ENCODE measurements at regions not wholly inside any gene's neighbourhood (a gene's known extent, or its start where the extent isn't known, plus 50 kb on each side); places are given as distances from the start of the nearest gene placed in this dataset.
"Not testable (repeated sequence)": the region's sequence is repeated elsewhere in the genome, so short reads cannot be mapped to it uniquely, and the experiment has no call there.

GRCh38 chr2:83172841-83173240 lies 1286.2 kb downstream of the SUCLG1 start:
- Mint-ChIP-seq H3K27ac (no peak overlapping the region), H3K36me3 (no peaks in the 10 kb centered on the region), H3K4me1 (no peaks in the 10 kb centered on the region), H3K4me3 (no peak overlapping the region), H3K9me3 (peaks cover 8% of the 10 kb centered on the region)
- ATAC-seq: no peak
- DNase-seq (ENCODE audit: low spot score in 2 of 2): no peak

GRCh38 chr2:83168377-83168776 lies 1290.7 kb downstream of the SUCLG1 start:
- Mint-ChIP-seq H3K4me1 (no peaks in the 10 kb centered on the region), H3K4me3 (no peak overlapping the region), H3K27ac (no peak overlapping the region), H3K36me3 (no peaks in the 10 kb centered on the region), H3K9me3 (peaks cover 8% of the 10 kb centered on the region)
- DNase-seq (ENCODE audit: low spot score in 2 of 2) (no peak), ATAC-seq (no peak)

DNA sequence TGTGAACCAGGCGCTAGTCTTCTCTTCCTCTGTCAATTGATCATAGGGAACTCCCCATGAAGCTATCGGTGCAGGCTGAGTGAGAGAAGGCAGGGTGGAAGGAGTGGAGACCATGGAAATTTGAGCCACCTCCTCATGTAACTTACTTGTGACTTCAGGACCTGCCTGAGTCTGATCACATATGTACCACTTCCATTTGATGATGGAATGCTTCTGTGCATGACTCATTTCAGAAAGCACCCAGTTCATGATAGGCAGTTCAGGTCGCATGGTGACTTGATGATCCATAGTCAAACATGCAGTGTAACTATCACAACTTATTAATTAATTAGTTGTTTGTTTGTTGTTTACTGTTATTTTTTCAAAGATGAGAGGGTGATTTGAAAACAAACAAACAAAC lies 1296.7 kb downstream of the SUCLG1 start:
- Mint-ChIP-seq H3K36me3 (no peaks in the 10 kb centered on the region), H3K4me1 (no peaks in the 10 kb centered on the region), H3K4me3 (no peak overlapping the region), H3K27ac (no peak overlapping the region), H3K9me3 (peaks cover 12% of the 10 kb centered on the region)
- no peak for DNase-seq (ENCODE audit: low spot score in 2 of 2)
- no peak for ATAC-seq

GRCh38 chr2:83160571-83160970 lies 1298.5 kb downstream of the SUCLG1 start:
- H3K9me3 Mint-ChIP-seq: peaks cover 19% of the 10 kb centered on the region
- no peak overlapping the region for H3K27ac Mint-ChIP-seq
- DNase-seq (ENCODE audit: low spot score in 2 of 2) (no peak), ATAC-seq (no peak)
- no peaks in the 10 kb centered on the region for H3K36me3 Mint-ChIP-seq
- H3K4me3 Mint-ChIP-seq: no peak overlapping the region
- H3K4me1 Mint-ChIP-seq: no peaks in the 10 kb centered on the region

DNA sequence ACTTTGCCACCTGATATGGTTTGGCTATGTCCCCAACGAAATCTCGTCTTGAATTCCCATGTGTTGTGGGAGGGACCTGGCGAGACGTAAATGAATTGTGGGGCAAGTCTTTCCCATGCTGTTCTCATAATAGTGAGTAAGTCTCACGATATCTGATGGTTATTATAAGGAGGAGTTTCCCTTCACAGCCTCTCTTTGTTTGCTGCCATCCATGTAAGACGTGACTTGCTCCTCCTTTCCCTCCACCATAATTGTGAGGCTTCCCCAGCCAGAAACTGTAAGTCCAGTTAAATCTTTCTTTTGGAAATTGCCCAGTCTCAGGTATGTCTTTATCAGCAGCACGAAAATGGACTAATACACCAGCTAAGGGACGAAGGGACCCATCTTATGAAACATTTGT lies 1303.3 kb downstream of the SUCLG1 start:
- Mint-ChIP-seq H3K4me3 (no peak overlapping the region), H3K4me1 (no peaks in the 10 kb centered on the region), H3K27ac (no peak overlapping the region), H3K36me3 (no peaks in the 10 kb centered on the region), H3K9me3 (peaks cover 27% of the 10 kb centered on the region)
- no peak for DNase-seq (ENCODE audit: low spot score in 2 of 2)
- ATAC-seq: no peak

GRCh38 chr2:83143946-83144345 lies 1315.1 kb downstream of the SUCLG1 start:
- peaks cover 10% of the 10 kb centered on the region for H3K9me3 Mint-ChIP-seq
- no peak overlapping the region for H3K4me3 Mint-ChIP-seq
- no peaks in the 10 kb centered on the region for H3K4me1 Mint-ChIP-seq

GRCh38 chr2:83142934-83143333 lies 1316.1 kb downstream of the SUCLG1 start:
- H3K9me3 Mint-ChIP-seq: peaks cover 13% of the 10 kb centered on the region
- no peak for DNase-seq (ENCODE audit: low spot score in 2 of 2)
- no peaks in the 10 kb centered on the region for H3K4me1 Mint-ChIP-seq
- H3K4me3 Mint-ChIP-seq: no peak overlapping the region
- H3K36me3 Mint-ChIP-seq: no peaks in the 10 kb centered on the region
- no peak overlapping the region for H3K27ac Mint-ChIP-seq
- ATAC-seq: no peak

More at GRCh38 chr2:83143946-83144345, 1315.1 kb downstream of the SUCLG1 start:
- ATAC-seq: no peak
- H3K27ac Mint-ChIP-seq: no peak overlapping the region
- no peak for DNase-seq (ENCODE audit: low spot score in 2 of 2)
- no peaks in the 10 kb centered on the region for H3K36me3 Mint-ChIP-seq

- Mint-ChIP-seq H3K4me1 (no peaks in the 10 kb centered on the region), H3K27ac (no peak overlapping the region), H3K4me3 (no peak overlapping the region), H3K36me3 (no peaks in the 10 kb centered on the region), H3K9me3 (peaks cover 12% of the 10 kb centered on the region)
- no peak for DNase-seq (ENCODE audit: low spot score in 2 of 2)
- ATAC-seq: no peak
These were observed 1343.5 kb downstream of the SUCLG1 start for GRCh38 chr2:83115606-83116005.

- H3K9me3 Mint-ChIP-seq: peaks cover 16% of the 10 kb centered on the region
- DNase-seq (ENCODE audit: low spot score in 2 of 2) (no peak), ATAC-seq (no peak)
- H3K4me3 Mint-ChIP-seq: no peak overlapping the region
- H3K27ac Mint-ChIP-seq: no peak overlapping the region
- H3K36me3 Mint-ChIP-seq: no peaks in the 10 kb centered on the region
- H3K4me1 Mint-ChIP-seq: no peaks in the 10 kb centered on the region
These were observed 1343.9 kb downstream of the SUCLG1 start for GRCh38 chr2:83115155-83115554.

DNA sequence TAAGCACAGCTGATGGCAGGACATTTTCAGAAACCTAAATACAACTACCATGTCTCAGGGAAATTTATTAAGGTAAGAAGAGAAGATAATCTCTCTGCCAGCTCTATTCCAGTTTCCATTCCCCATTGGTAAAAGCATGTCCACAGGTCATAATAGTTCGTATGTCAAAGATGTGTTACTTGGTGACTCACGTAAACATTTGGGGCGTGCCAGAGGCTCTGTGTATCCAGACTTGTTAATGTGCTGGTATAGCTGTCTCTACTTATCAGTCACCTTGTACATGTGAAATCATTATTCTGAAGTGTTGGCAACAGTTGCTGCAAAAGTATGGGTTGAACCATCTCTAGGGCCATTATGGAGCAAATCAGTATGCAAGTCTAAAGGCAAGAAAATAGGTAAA lies 1345.1 kb downstream of the SUCLG1 start:
- H3K4me3 Mint-ChIP-seq: no peak overlapping the region
- H3K27ac Mint-ChIP-seq: no peak overlapping the region
- H3K4me1 Mint-ChIP-seq: no peaks in the 10 kb centered on the region
- peaks cover 14% of the 10 kb centered on the region for H3K9me3 Mint-ChIP-seq
- no peak for DNase-seq (ENCODE audit: low spot score in 2 of 2)
- H3K36me3 Mint-ChIP-seq: no peaks in the 10 kb centered on the region
- no peak for ATAC-seq

DNA sequence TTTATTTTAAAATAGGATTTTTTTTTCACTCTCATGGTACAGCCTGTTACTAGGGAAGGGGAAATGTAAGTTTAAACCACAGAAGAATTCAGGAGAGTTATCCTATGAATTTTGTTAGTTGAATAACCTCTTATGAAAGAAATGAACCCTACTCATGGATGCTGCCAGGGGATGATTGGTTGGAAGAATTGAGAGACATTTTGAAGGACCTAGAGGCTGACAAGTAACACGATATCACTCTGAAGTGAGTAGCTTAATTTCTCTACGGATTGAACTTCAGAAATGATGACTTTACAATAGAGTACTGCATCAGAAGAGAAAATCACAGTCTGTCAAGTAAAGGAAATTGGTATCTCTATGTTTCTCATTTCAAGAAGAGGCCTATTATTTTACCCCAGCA lies 1346.2 kb downstream of the SUCLG1 start:
- no peak overlapping the region for H3K4me3 Mint-ChIP-seq
- DNase-seq (ENCODE audit: low spot score in 2 of 2): no peak
- H3K9me3 Mint-ChIP-seq: peaks cover 14% of the 10 kb centered on the region
- no peaks in the 10 kb centered on the region for H3K36me3 Mint-ChIP-seq
- H3K27ac Mint-ChIP-seq: no peak overlapping the region
- ATAC-seq: no peak
- H3K4me1 Mint-ChIP-seq: no peaks in the 10 kb centered on the region

DNA sequence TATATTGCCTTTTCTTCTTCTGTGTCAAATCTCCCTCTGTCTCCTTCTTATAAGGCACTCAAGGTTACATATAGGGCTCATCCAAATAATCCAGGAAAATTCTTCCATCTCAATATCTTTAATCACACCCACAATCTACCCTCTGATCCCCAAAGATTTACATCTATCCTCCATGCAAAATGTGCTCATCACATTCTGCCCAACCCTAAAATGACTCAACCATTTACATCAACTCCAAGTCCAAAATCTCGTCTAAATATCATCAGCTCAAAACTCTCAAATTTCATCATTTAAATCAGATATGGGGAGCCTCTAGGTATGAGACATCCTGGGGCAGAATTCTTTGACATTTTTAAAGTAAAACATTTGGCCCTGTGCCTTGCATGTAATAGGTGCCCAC lies 1349.8 kb downstream of the SUCLG1 start:
- H3K27ac Mint-ChIP-seq: no peak overlapping the region
- ATAC-seq: no peak
- DNase-seq (ENCODE audit: low spot score in 2 of 2): no peak
- H3K9me3 Mint-ChIP-seq: peaks cover 13% of the 10 kb centered on the region
- H3K36me3 Mint-ChIP-seq: no peaks in the 10 kb centered on the region
- H3K4me1 Mint-ChIP-seq: no peaks in the 10 kb centered on the region
- H3K4me3 Mint-ChIP-seq: no peak overlapping the region

- ATAC-seq: no peak
- no peak for DNase-seq (ENCODE audit: low spot score in 2 of 2)
- peaks cover 11% of the 10 kb centered on the region for H3K9me3 Mint-ChIP-seq
- H3K4me1 Mint-ChIP-seq: no peaks in the 10 kb centered on the region
- no peak overlapping the region for H3K4me3 Mint-ChIP-seq
- no peaks in the 10 kb centered on the region for H3K36me3 Mint-ChIP-seq
- no peak overlapping the region for H3K27ac Mint-ChIP-seq
These were observed 1352.2 kb downstream of the SUCLG1 start for GRCh38 chr2:83106853-83107252.

DNA sequence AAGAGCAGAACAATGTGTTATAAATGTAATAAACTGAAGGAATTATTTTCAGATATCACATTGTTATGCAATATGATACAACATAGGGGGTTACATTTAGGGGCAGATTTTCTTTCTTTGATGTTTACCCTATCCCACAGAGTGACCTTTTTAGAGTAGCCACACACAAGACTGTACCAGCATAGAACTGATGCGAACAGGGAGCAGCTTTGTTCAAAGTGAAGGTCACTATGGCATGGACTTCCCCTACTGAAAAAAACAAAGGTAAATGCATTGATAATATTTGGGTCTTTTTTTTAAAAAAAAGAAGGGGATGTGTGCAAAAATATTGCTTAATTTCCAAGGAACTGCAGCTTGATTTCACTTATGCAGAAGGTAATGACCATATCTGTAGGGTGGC lies 1354.9 kb downstream of the SUCLG1 start:
- no peaks in the 10 kb centered on the region for H3K4me1 Mint-ChIP-seq
- no peak overlapping the region for H3K27ac Mint-ChIP-seq
- peaks cover 10% of the 10 kb centered on the region for H3K9me3 Mint-ChIP-seq
- H3K4me3 Mint-ChIP-seq: no peak overlapping the region
- DNase-seq (ENCODE audit: low spot score in 2 of 2) (no peak), ATAC-seq (no peak)
- H3K36me3 Mint-ChIP-seq: no peaks in the 10 kb centered on the region

DNA sequence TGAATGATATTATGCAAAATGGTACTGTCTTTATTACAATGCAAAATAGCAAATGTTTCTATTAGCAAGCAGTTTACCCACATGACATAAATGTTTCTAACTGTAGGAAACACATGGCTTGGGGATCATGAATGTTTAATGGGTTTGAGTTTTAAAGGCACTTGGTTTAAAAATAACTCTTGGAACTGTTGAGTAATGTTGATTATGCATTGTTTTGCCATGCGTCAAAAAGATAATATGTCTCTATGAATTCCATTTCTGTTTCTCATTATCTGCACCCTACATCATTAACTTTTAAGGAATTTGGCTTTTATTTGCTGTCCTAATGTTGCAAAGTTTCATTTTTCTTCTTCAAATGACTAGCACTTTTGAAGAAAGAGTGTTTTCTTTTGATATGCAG lies 1355.5 kb downstream of the SUCLG1 start:
- DNase-seq (ENCODE audit: low spot score in 2 of 2) (no peak), ATAC-seq (no peak)
- Mint-ChIP-seq H3K9me3 (peaks cover 10% of the 10 kb centered on the region), H3K4me1 (no peaks in the 10 kb centered on the region), H3K4me3 (no peak overlapping the region), H3K27ac (no peak overlapping the region), H3K36me3 (no peaks in the 10 kb centered on the region)

- ATAC-seq, H3K27ac Mint-ChIP-seq: not testable (repeated sequence)
- H3K9me3 Mint-ChIP-seq: peaks cover 10% of the 10 kb centered on the region
These were observed 1370.0 kb downstream of the SUCLG1 start for GRCh38 chr2:83089051-83089450.

GRCh38 chr2:83085869-83086268 lies 1373.2 kb downstream of the SUCLG1 start:
- DNase-seq (ENCODE audit: low spot score in 2 of 2) (no peak), ATAC-seq (no peak)
- no peaks in the 10 kb centered on the region for H3K36me3 Mint-ChIP-seq
- peaks cover 14% of the 10 kb centered on the region for H3K9me3 Mint-ChIP-seq
- H3K27ac Mint-ChIP-seq: no peak overlapping the region
- H3K4me3 Mint-ChIP-seq: no peak overlapping the region
- no peaks in the 10 kb centered on the region for H3K4me1 Mint-ChIP-seq

More at GRCh38 chr2:83089051-83089450, 1370.0 kb downstream of the SUCLG1 start:
- H3K36me3 Mint-ChIP-seq; DNase-seq (ENCODE audit: low spot score in 2 of 2); H3K4me1 Mint-ChIP-seq; H3K4me3 Mint-ChIP-seq: not testable (repeated sequence)
